ENCODE measurements at regions not wholly inside any gene's neighbourhood (a gene's known extent, or its start where the extent isn't known, plus 50 kb on each side); places are given as distances from the start of the nearest gene placed in this dataset.

DNA sequence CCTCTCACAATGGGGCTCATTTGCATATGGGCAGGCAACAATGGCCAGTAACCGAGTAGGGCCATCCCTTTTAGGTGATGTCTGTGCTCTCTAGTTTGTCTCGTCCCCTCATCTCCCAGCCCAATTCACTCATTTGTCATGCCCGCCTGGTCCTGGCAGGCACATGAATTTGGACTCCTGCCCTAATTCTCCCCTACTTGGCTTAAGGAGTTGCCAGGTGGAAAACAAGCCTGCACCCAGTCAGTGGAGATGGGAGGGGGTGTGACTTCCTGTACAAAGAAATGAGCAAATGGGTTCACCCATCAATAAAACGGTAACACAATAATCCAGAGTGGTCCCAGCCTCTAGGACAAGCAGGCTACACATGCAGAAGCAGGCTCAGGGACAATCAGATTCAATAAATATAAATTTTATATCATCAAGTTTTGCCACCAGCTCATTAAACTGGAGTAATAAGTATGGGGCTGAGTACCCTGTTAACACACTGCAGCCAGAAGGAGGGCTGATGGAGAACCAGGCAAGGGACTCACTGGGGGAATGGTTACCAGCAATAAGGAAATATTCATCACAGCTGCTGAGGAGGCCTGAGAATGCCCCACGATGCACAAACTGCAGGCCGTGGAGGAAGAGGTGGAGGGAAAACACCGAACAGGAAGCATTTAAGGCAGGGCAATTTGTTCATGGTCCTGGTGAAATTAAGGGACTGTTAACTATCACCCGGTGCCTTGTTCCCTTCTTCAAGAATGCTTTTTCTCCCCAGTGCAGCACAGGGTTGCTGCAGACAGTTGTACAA, 84.4 kb upstream of the GPRC5B start:
- POLR2A ChIA-PET: no interaction called here
- H3K36me3 Mint-ChIP-seq (ENCODE audit: insufficient read depth, unreplicated experiment): no peaks in the 10 kb centered on the region

DNA sequence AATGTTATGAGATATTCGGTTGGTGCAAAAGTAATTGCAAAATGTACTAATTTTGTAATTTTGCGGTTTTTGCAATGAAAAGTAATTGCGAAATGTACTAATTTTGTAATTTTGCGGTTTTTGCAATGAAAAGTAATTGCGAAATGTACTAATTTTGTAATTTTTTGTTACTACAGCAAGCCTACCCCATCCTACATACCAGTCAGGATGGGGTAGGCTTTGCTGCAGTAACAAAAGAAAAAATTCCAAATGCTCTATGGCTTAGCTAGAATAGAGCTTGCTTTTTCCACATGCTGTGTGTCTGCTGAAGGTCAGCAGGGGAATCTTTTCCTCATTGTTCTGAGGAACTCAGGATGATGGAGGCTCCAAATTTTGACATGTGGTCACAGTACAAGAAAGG, 83.3 kb upstream of the GPRC5B start:
- TF ChIP-seq, protein P1, sequence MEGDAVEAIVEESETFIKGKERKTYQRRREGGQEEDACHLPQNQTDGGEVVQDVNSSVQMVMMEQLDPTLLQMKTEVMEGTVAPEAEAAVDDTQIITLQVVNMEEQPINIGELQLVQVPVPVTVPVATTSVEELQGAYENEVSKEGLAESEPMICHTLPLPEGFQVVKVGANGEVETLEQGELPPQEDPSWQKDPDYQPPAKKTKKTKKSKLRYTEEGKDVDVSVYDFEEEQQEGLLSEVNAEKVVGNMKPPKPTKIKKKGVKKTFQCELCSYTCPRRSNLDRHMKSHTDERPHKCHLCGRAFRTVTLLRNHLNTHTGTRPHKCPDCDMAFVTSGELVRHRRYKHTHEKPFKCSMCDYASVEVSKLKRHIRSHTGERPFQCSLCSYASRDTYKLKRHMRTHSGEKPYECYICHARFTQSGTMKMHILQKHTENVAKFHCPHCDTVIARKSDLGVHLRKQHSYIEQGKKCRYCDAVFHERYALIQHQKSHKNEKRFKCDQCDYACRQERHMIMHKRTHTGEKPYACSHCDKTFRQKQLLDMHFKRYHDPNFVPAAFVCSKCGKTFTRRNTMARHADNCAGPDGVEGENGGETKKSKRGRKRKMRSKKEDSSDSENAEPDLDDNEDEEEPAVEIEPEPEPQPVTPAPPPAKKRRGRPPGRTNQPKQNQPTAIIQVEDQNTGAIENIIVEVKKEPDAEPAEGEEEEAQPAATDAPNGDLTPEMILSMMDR (IDR thresholded peaks at IDR 0.05; ENCODE audit: unreplicated experiment): no peak
- ChIA-PET CTCF (no interaction called here), POLR2A (no interaction called here)
- H3K36me3 Mint-ChIP-seq (ENCODE audit: insufficient read depth, unreplicated experiment): no peaks in the 10 kb centered on the region
- H3K9me3 Mint-ChIP-seq (ENCODE audit: unreplicated experiment): peaks cover 16% of the 10 kb centered on the region
- no peak overlapping the region for H3K27ac Mint-ChIP-seq (ENCODE audit: low read depth, unreplicated experiment)
- no peaks in the 10 kb centered on the region for H3K4me1 Mint-ChIP-seq (ENCODE audit: insufficient read depth, unreplicated experiment)
- no TSS peak for BruUV-seq (replicated peaks)
- intact Hi-C loops (cut with micrococcal nuclease): no loop called here
- H3K4me3 Mint-ChIP-seq (ENCODE audit: unreplicated experiment): no peak overlapping the region
- DNase-seq (ENCODE audit: unreplicated experiment): no peak
- no peaks in the 10 kb centered on the region for H3K27me3 Mint-ChIP-seq (ENCODE audit: insufficient read depth, unreplicated experiment)

More for the DNA sequence above, 84.4 kb upstream of the GPRC5B start:
- TF ChIP-seq, protein P1 (IDR thresholded peaks at IDR 0.05; ENCODE audit: unreplicated experiment): no peak
- H3K4me1 Mint-ChIP-seq (ENCODE audit: insufficient read depth, unreplicated experiment): no peaks in the 10 kb centered on the region
- no peak for DNase-seq (ENCODE audit: unreplicated experiment)
- intact Hi-C loops (cut with micrococcal nuclease): no loop called here
- no peaks in the 10 kb centered on the region for H3K27me3 Mint-ChIP-seq (ENCODE audit: insufficient read depth, unreplicated experiment)
- H3K27ac Mint-ChIP-seq (ENCODE audit: low read depth, unreplicated experiment): no peak overlapping the region
- peaks cover 16% of the 10 kb centered on the region for H3K9me3 Mint-ChIP-seq (ENCODE audit: unreplicated experiment)
- no peak overlapping the region for H3K4me3 Mint-ChIP-seq (ENCODE audit: unreplicated experiment)
- no TSS peak for BruUV-seq (replicated peaks)
- CTCF ChIA-PET: no interaction called here

DNA sequence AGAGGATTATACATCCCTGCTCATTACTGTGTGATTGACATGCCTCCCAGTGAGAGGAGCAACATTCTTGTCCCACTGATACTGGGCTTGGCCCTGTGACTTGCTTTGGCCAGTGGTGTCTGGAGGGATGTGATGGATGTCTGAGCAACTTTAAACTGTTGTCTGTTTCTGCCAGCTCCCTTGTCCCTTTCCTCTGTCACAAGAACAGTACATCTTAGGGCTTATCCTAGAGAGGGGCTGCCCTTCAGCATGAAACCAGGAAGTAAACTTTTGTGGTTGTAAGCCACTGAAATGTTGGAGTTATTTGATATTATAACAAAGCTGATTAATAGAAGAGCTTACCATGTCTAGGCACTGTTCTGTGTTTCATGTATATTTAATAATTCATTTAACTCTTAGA, 82.9 kb upstream of the GPRC5B start:
- H3K4me1 Mint-ChIP-seq (ENCODE audit: insufficient read depth, unreplicated experiment): no peaks in the 10 kb centered on the region
- H3K27ac Mint-ChIP-seq (ENCODE audit: low read depth, unreplicated experiment): no peak overlapping the region
- DNase-seq (ENCODE audit: unreplicated experiment): no peak
- no peak overlapping the region for H3K4me3 Mint-ChIP-seq (ENCODE audit: unreplicated experiment)
- H3K36me3 Mint-ChIP-seq (ENCODE audit: insufficient read depth, unreplicated experiment): no peaks in the 10 kb centered on the region
- no peaks in the 10 kb centered on the region for H3K27me3 Mint-ChIP-seq (ENCODE audit: insufficient read depth, unreplicated experiment)
- POLR2A ChIA-PET: no interaction called here
- CTCF ChIA-PET: no interaction called here
- H3K9me3 Mint-ChIP-seq (ENCODE audit: unreplicated experiment): peaks cover 16% of the 10 kb centered on the region
- intact Hi-C loops (cut with micrococcal nuclease): no loop called here
- BruUV-seq (replicated peaks): no TSS peak
- TF ChIP-seq, protein P1 (IDR thresholded peaks at IDR 0.05; ENCODE audit: unreplicated experiment): no peak

DNA sequence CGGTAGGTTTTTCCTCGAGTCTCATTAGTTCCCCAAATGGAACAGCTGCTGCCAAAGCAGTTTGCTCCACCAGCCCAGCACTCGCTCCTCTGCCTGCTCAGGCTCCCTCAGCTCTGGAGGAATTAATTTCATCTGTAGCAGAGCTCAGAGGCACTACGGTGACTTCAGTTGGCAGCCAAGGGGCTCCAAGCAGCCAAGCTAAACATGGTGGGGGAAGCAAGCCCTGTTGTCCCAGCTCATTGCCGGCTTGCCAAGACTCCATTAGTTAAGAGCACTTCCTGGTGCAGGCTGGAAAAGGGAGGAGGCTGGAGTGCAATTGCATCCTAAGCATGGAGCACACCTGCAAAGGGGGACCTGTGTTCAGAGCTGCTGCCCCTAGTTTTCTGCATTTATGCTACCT, 78.7 kb upstream of the GPRC5B start:
- no peak overlapping the region for H3K4me3 Mint-ChIP-seq (ENCODE audit: unreplicated experiment)
- H3K27me3 Mint-ChIP-seq (ENCODE audit: insufficient read depth, unreplicated experiment): peaks cover 22% of the 10 kb centered on the region
- no peak for DNase-seq (ENCODE audit: unreplicated experiment)
- H3K27ac Mint-ChIP-seq (ENCODE audit: low read depth, unreplicated experiment): no peak overlapping the region
- no peaks in the 10 kb centered on the region for H3K4me1 Mint-ChIP-seq (ENCODE audit: insufficient read depth, unreplicated experiment)
- intact Hi-C loops (cut with micrococcal nuclease): no loop called here
- no peaks in the 10 kb centered on the region for H3K36me3 Mint-ChIP-seq (ENCODE audit: insufficient read depth, unreplicated experiment)
- peaks cover 6% of the 10 kb centered on the region for H3K9me3 Mint-ChIP-seq (ENCODE audit: unreplicated experiment)
- POLR2A ChIA-PET: no interaction called here
- no TSS peak for BruUV-seq (replicated peaks)
- CTCF ChIA-PET: interaction anchor here (0.6 to 3.7 kb wide), 3 partner anchors 44 to 338 kb away, joined by 4 to 11 read pairs (median 4); no protein-coding TSS in a partner anchor
- TF ChIP-seq, protein P1 (IDR thresholded peaks at IDR 0.05; ENCODE audit: unreplicated experiment): no peak

Data from MCF 10A (cell line).